Thoracic aorta (tissue), 2 donors: ENCODE measurements at regions not wholly inside any gene's neighbourhood (a gene's known extent, or its start where the extent isn't known, plus 50 kb on each side); places are given as distances from the start of the nearest gene placed in this dataset.

ENCODE experiments used
- ATAC-seq: fragments of 150-250 bp; one replicate; pipeline ENCODE4 v1.8.0; 2017; ENCODE audit warnings: low read depth; ENCODE audit not compliant: insufficient number of reproducible peaks, low FRiP score
- DNase-seq: peaks from one replicate; pipeline ENCODE4 v3.0.0-alpha.2; 2020; ENCODE audit warnings: low spot score
- H3K27ac ChIP-seq, 2 donors: fragments of 200-600 bp; sonication (generic); 1 replicate in 1 of 2; 2 replicates in 1 of 2; pipeline ENCODE4 v1.5.1; 2016; ENCODE audit warnings: mild to moderate bottlenecking in 2 of 2, moderate library complexity in 2 of 2
- H3K27me3 ChIP-seq: fragments of 200-600 bp; sonication (generic); replicated peaks from 2 replicates; pipeline ENCODE4 v1.6.0; 2016; ENCODE audit warnings: mild to moderate bottlenecking; ENCODE audit not compliant: insufficient read depth
- H3K36me3 ChIP-seq: fragments of 200-600 bp; sonication (generic); one replicate; pipeline ENCODE4 v1.5.1; 2016
- H3K4me1 ChIP-seq, 2 donors: fragments of 200-600 bp; sonication (generic); 1 replicate in 1 of 2; 2 replicates in 1 of 2; pipeline versions ENCODE4 v1.5.1 to v1.6.0; 2016; ENCODE audit warnings: low read depth in 2 of 2, mild to moderate bottlenecking in 1 of 2; ENCODE audit not compliant: control insufficient read depth in 1 of 2
- H3K4me3 ChIP-seq: fragments of 200-600 bp; sonication (generic); 2 replicates; pipeline ENCODE4 v1.5.1; 2016; ENCODE audit warnings: mild to moderate bottlenecking
- H3K9me3 ChIP-seq: fragments of 200-600 bp; sonication (generic); 2 replicates; pipeline ENCODE4 v1.5.1; 2016
- TF ChIP-seq, protein P1 (sequence below): fragments of 200-600 bp; sonication (generic); IDR thresholded peaks from one replicate; pipeline ENCODE4 v1.5.1; 2019; ENCODE audit warnings: antibody characterized with exemption

DNA sequence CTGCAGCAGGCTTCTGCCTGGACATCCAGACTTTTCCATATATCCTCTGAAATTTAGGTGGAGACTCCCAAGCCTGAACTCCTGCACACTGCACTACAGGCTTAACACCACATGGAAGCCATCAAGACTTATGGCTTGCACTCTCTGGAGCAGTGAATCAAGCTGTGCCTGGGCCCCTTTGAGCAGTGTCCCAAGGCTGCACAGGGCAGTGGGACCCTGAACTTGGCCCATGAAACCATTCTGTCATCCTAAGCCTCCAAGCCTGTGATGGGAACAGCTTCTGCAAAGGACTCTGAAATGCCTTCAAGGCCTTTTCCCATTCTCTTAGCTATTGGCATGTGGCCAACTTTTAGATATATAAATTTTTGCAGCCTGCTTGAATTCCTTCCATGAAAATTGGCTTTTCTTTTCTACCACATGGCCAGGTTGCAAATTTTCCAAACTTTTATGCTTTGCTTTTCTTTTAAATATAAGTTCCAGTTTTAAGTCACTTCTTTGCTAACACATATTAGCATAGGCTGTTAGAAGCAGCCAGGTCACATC lies 257.8 kb upstream of the DCBLD2 start:
- Histone ChIP-seq H3K9me3 (no peaks in the 10 kb centered on the region), H3K36me3 (no peaks in the 10 kb centered on the region), H3K27me3 (no peaks in the 10 kb centered on the region), H3K4me3 (no peak overlapping the region), H3K4me1 (no peaks in the 10 kb centered on the region), H3K27ac (no peak overlapping the region)
- DNase-seq (no peak), ATAC-seq (no peak)
- TF ChIP-seq, protein P1, sequence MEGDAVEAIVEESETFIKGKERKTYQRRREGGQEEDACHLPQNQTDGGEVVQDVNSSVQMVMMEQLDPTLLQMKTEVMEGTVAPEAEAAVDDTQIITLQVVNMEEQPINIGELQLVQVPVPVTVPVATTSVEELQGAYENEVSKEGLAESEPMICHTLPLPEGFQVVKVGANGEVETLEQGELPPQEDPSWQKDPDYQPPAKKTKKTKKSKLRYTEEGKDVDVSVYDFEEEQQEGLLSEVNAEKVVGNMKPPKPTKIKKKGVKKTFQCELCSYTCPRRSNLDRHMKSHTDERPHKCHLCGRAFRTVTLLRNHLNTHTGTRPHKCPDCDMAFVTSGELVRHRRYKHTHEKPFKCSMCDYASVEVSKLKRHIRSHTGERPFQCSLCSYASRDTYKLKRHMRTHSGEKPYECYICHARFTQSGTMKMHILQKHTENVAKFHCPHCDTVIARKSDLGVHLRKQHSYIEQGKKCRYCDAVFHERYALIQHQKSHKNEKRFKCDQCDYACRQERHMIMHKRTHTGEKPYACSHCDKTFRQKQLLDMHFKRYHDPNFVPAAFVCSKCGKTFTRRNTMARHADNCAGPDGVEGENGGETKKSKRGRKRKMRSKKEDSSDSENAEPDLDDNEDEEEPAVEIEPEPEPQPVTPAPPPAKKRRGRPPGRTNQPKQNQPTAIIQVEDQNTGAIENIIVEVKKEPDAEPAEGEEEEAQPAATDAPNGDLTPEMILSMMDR = no peak

DNA sequence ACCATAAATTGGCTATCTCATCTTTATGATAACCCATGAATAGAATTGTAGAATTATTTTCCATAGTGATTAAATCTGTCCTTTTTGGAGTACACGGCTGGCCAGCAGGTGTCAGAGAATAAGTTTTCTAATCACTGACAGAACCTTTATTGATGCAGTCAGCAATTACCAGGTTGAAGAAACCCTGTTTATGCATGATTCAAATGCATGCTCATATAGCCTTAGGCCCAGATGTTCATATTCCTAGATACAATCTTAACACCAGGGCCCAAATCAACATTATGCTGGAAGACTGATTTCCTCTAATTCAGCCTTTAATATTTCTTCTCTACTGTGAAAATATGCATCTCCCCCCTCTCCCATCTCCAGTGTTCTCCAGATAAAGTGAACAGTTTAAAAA lies 243.5 kb upstream of the DCBLD2 start:
- Histone ChIP-seq H3K27ac (no peak overlapping the region), H3K27me3 (no peaks in the 10 kb centered on the region), H3K36me3 (no peaks in the 10 kb centered on the region), H3K9me3 (no peaks in the 10 kb centered on the region), H3K4me1 (peaks cover 0 to 8% of the 10 kb centered on the region in 2 donors), H3K4me3 (no peak overlapping the region)
- DNase-seq (no peak), ATAC-seq (no peak)
- TF ChIP-seq, protein P1 = no peak

DNA sequence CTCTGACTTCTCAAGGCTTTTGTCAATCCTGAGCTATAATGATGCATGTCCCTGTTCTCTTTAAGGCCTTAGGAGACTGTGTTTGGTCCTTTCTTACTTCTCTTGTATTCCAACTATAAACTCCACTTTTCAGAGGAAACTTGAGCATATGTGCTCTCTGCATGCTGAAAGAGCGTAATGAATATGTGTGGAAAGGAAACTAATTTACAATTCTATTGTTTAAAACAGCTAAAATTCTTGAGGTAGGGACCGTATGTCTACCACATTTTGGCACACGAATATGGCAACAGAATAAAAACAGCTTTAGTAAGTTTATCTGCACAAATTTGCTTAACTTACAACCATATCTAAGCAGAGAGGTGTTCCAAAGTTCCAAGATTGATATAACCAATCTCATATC lies 242.0 kb upstream of the DCBLD2 start:
- Histone ChIP-seq H3K36me3 (no peaks in the 10 kb centered on the region), H3K4me1 (peaks cover 0 to 8% of the 10 kb centered on the region in 2 donors), H3K27ac (no peak overlapping the region), H3K4me3 (no peak overlapping the region), H3K9me3 (no peaks in the 10 kb centered on the region), H3K27me3 (no peaks in the 10 kb centered on the region)
- ATAC-seq = no peak
- TF ChIP-seq, protein P1 = no peak
- DNase-seq = no peak

DNA sequence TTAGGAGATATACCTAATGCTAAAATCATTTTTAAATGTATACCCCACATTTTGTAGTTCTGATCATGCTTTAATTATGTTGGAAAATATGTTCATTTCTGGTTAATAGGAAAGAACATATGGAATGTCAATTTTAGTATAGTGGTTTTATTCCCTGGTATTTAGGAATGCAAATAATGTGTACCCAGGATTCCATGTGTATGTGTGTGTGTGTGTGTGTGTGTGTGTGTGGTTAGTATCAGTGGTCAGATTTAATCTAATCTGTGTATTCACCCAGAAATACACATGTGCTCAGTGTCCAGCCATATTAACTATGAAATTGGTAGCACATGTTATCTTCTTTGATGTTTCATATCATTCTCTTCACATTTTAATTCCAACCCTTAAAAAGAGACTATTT lies 233.5 kb upstream of the DCBLD2 start:
- ATAC-seq (no peak), DNase-seq (no peak)
- no peak overlapping the region for H3K27ac ChIP-seq
- no peaks in the 10 kb centered on the region for H3K36me3 ChIP-seq
- H3K9me3 ChIP-seq = no peaks in the 10 kb centered on the region
- no peak overlapping the region for H3K4me3 ChIP-seq
- no peaks in the 10 kb centered on the region for H3K27me3 ChIP-seq
- TF ChIP-seq, protein P1 = no peak
- H3K4me1 ChIP-seq = peaks cover under 1 to 5% of the 10 kb centered on the region in 2 donors

DNA sequence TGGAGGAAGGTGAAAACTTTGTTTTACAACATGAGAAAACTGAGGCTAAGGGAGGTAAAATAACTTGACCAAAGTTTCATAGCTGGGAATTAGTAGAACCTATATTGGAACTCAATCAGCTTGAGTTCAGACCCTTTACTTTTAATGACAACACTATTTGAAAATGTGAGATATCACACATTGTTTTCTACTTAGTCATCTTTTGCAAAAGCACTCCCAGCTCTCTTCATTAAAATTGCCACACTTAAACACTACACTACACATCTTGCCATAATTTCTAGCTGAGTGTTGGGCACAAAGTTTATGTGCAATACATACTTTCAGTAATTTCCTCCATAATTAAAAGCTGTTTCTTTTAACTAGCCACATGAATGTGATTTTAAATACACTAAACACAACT lies 230.4 kb upstream of the DCBLD2 start:
- no peak for DNase-seq
- TF ChIP-seq, protein P1 = no peak
- H3K27ac ChIP-seq = no peak overlapping the region
- H3K36me3 ChIP-seq = no peaks in the 10 kb centered on the region
- no peak overlapping the region for H3K4me3 ChIP-seq
- H3K27me3 ChIP-seq = no peaks in the 10 kb centered on the region
- peaks cover 20 to 34% of the 10 kb centered on the region in 2 donors for H3K4me1 ChIP-seq
- ATAC-seq = no peak
- H3K9me3 ChIP-seq = no peaks in the 10 kb centered on the region
